ENCODE measurements at regions not wholly inside any gene's neighbourhood (a gene's known extent, or its start where the extent isn't known, plus 50 kb on each side); places are given as distances from the start of the nearest gene placed in this dataset.

DNA sequence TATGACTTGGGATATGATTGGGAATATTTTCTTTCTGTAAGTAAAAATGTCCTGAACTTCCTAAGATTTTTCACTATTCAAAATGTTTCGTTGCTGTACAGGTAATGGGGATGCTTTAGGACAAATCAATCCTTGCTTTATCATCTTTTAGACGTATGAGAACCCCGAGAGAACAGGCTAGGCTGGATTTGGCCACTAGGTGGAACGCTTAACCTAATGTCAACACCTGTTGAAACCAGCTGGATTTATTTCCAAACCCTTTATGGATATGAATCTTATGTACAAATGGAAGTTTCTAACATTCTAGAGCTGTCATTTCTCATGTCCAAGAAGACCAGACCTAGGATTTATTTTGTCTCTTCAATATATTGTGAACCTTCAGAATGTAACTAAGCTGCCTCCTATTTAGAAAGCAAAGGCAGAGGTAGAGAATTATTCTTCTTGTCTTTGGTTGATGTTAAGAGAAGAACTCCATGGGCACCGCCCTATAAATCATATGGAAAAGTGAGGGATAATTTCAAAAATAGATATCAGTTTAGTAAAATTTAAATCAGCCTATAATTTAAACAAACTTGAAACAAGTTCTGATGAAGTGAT lies 96.7 kb downstream of the PMAIP1 start:
- TF ChIP-seq, protein P1, sequence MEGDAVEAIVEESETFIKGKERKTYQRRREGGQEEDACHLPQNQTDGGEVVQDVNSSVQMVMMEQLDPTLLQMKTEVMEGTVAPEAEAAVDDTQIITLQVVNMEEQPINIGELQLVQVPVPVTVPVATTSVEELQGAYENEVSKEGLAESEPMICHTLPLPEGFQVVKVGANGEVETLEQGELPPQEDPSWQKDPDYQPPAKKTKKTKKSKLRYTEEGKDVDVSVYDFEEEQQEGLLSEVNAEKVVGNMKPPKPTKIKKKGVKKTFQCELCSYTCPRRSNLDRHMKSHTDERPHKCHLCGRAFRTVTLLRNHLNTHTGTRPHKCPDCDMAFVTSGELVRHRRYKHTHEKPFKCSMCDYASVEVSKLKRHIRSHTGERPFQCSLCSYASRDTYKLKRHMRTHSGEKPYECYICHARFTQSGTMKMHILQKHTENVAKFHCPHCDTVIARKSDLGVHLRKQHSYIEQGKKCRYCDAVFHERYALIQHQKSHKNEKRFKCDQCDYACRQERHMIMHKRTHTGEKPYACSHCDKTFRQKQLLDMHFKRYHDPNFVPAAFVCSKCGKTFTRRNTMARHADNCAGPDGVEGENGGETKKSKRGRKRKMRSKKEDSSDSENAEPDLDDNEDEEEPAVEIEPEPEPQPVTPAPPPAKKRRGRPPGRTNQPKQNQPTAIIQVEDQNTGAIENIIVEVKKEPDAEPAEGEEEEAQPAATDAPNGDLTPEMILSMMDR (IDR thresholded peaks at IDR 0.05; ENCODE audit: insufficient read depth, low read length, poor library complexity, severe bottlenecking): peak; percentile 72
- no peak for TF ChIP-seq EZH2phosphoT487 (conservative IDR thresholded peaks at IDR 0.05; ENCODE audit: low read length)
